CD4-positive, alpha-beta memory T cell (primary cell): ENCODE measurements at regions not wholly inside any gene's neighbourhood (a gene's known extent, or its start where the extent isn't known, plus 50 kb on each side); places are given as distances from the start of the nearest gene placed in this dataset.
A peak's percentile ranks its signal among the peaks of the same experiment; 100 is the strongest.

Source experiments
- CTCF ChIA-PET: fragments of 350-600 bp; sonication (Branson Sonifier 250); formaldehyde crosslinking; loops from one replicate; lab custom pipeline; 2021; ENCODE audit warnings: inconsistent platforms; ENCODE audit not compliant: partially characterized antibody; lab: Charles Lee
- POLR2A ChIA-PET: fragments of 350-600 bp; sonication (Branson Sonifier 250); formaldehyde crosslinking; loops from one replicate; lab custom pipeline; 2021; ENCODE audit not compliant: partially characterized antibody; lab: Charles Lee
- DNase-seq, 5 donors: peaks; one replicate each; pipeline versions ENCODE4 v3.0.0 to v3.0.0-alpha.2; 2020 to 2022; ENCODE audit warnings: mixed read lengths in 1 of 5
- H3K27ac ChIP-seq: one replicate; pipeline ENCODE4 v1.7.0; 2013; ENCODE audit warnings: low read depth, low read length
- H3K27me3 ChIP-seq: 2 replicates; pipeline ENCODE4 v1.7.0; 2013; ENCODE audit warnings: mild to moderate bottlenecking, low read length, moderate library complexity; ENCODE audit not compliant: insufficient read depth
- H3K36me3 ChIP-seq: 2 replicates; pipeline ENCODE4 v1.7.0; 2013; ENCODE audit warnings: mild to moderate bottlenecking, low read length, moderate library complexity; ENCODE audit not compliant: insufficient read depth
- H3K4me1 ChIP-seq: 2 replicates; pipeline ENCODE4 v1.7.0; 2013; ENCODE audit warnings: mild to moderate bottlenecking, low read length, moderate library complexity; ENCODE audit not compliant: insufficient read depth
- H3K4me3 ChIP-seq, 2 donors: one replicate each; pipeline ENCODE4 v1.7.0; 2013; ENCODE audit warnings: low read length in 2 of 2, mild to moderate bottlenecking in 1 of 2
- H3K9me3 ChIP-seq, 2 donors: one replicate each; pipeline ENCODE4 v1.7.0; 2013; ENCODE audit warnings: low read length in 2 of 2, control low read depth in 1 of 2; ENCODE audit not compliant: control insufficient read depth in 1 of 2
- H3K27ac Mint-ChIP-seq, 7 donors: one replicate each; pipeline ENCODE4 v1.8.0; 2020 to 2021; ENCODE audit warnings: mixed read lengths in 7 of 7, mild to moderate bottlenecking in 6 of 7, inconsistent platforms in 3 of 7, moderate library complexity in 3 of 7
- H3K27me3 Mint-ChIP-seq, 2 donors: one replicate each; pipeline ENCODE4 v1.8.0; 2020 to 2021; ENCODE audit warnings: mixed read lengths in 2 of 2
- H3K36me3 Mint-ChIP-seq, 2 donors: one replicate each; pipeline ENCODE4 v1.8.0; 2020 to 2021; ENCODE audit warnings: mixed read lengths in 2 of 2, inconsistent platforms in 1 of 2, mild to moderate bottlenecking in 1 of 2
- H3K4me1 Mint-ChIP-seq, 4 donors: one replicate each; pipeline ENCODE4 v1.8.0; 2020 to 2021; ENCODE audit warnings: mixed read lengths in 4 of 4, mild to moderate bottlenecking in 1 of 4
- H3K4me3 Mint-ChIP-seq, 8 donors: one replicate each; pipeline ENCODE4 v1.8.0; 2020 to 2021; ENCODE audit warnings: mixed read lengths in 8 of 8, mild to moderate bottlenecking in 7 of 8, moderate library complexity in 6 of 8, inconsistent platforms in 3 of 8
- H3K9me3 Mint-ChIP-seq, 8 donors: one replicate each; pipeline ENCODE4 v1.8.0; 2020 to 2021; ENCODE audit warnings: mixed read lengths in 8 of 8, mild to moderate bottlenecking in 5 of 8, inconsistent platforms in 3 of 8, moderate library complexity in 1 of 8
- intact Hi-C: fragments of 100-400 bp; cut with micrococcal nuclease; formaldehyde crosslinking; loops from one replicate; pipeline ENCODE4 v1.15.1; 2023

GRCh38 chr9:87139099-87139730 lies 191.9 kb upstream of the GAS1 start:
- no peak overlapping the region for H3K4me3 ChIP-seq
- Mint-ChIP-seq H3K36me3 (no peaks in the 10 kb centered on the region), H3K27ac (no peak overlapping the region), H3K27me3 (peaks cover 0 to 4% of the 10 kb centered on the region in 2 donors), H3K9me3 (peaks cover 0 to 1% (median 0%) of the 10 kb centered on the region in 8 donors), H3K4me3 (no peak overlapping the region), H3K4me1 (no peaks in the 10 kb centered on the region)
- no peaks in the 10 kb centered on the region for H3K9me3 ChIP-seq
- H3K4me1 ChIP-seq: no peaks in the 10 kb centered on the region
- ChIA-PET POLR2A (no interaction called here), CTCF (no interaction called here)
- no peak for DNase-seq
- no peaks in the 10 kb centered on the region for H3K36me3 ChIP-seq
- no peak overlapping the region for H3K27ac ChIP-seq
- intact Hi-C loops: no loop called here
- no peaks in the 10 kb centered on the region for H3K27me3 ChIP-seq

DNA sequence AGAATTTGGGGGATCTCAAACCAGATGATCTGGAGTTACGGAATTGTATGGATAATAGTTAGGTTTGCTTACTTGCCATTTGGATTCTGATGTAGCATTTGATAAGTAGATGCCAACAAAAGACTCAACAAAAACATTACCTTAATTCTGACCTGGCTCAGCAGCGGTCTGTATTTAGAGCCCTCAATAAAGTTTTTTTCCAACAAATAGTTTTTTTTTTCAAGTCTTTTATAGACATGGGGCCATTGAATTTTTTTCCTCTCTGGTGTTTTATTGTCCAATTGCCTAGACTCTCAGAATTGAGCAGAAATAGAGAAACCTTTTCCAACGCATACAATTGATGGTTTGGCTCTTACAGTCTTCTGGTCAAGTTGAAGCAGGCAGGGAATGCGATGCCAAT lies 192.8 kb upstream of the GAS1 start:
- no peak for DNase-seq
- no peaks in the 10 kb centered on the region for H3K4me1 ChIP-seq
- ChIA-PET CTCF (no interaction called here), POLR2A (no interaction called here)
- H3K27ac ChIP-seq: no peak overlapping the region
- no peaks in the 10 kb centered on the region for H3K9me3 ChIP-seq
- Mint-ChIP-seq H3K4me1 (no peaks in the 10 kb centered on the region), H3K27ac (no peak overlapping the region), H3K27me3 (peaks cover 2 to 4% of the 10 kb centered on the region in 2 donors), H3K4me3 (no peak overlapping the region), H3K9me3 (peaks cover 0 to 3% (median 0%) of the 10 kb centered on the region in 8 donors), H3K36me3 (no peaks in the 10 kb centered on the region)
- intact Hi-C loops: no loop called here
- H3K4me3 ChIP-seq: no peak overlapping the region
- H3K27me3 ChIP-seq: no peaks in the 10 kb centered on the region
- H3K36me3 ChIP-seq: no peaks in the 10 kb centered on the region

DNA sequence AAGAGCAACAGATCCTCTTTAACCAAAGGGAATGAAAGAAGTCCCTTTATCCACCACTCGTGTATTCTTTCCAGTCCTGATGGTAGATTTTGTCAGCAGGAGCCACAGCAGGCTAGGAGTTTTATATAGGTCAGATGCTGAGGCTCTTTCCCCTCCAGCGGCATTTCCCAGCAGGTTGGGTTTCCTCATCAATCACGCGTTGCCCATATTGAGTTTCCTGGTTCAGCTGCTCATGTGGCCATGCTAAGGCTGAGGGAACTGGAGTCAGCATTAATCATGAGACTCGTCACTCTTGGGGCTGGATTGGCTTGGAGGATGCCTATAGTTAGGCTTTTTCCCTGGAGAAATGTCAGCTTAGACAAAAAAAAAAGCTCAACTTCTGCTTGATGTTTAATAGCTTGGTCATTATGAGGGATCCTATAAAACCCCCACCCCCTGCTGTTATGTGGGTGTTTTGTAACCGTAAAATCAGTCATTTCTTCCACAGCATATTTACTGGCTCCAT lies 193.4 kb upstream of the GAS1 start:
- intact Hi-C loops: no loop called here
- H3K4me1 Mint-ChIP-seq: no peaks in the 10 kb centered on the region
- peaks cover 2 to 4% of the 10 kb centered on the region in 2 donors for H3K27me3 Mint-ChIP-seq

GRCh38 chr9:87141124-87141523 lies 193.8 kb upstream of the GAS1 start:
- ChIA-PET CTCF (no interaction called here), POLR2A (no interaction called here)
- Mint-ChIP-seq H3K4me1 (no peaks in the 10 kb centered on the region), H3K4me3 (no peak overlapping the region), H3K9me3 (peaks cover 0 to 7% (median 2%) of the 10 kb centered on the region in 8 donors), H3K36me3 (no peaks in the 10 kb centered on the region), H3K27ac (no peak overlapping the region), H3K27me3 (peaks cover 2 to 4% of the 10 kb centered on the region in 2 donors)
- Histone ChIP-seq H3K27ac (no peak overlapping the region), H3K4me3 (no peak overlapping the region), H3K4me1 (no peaks in the 10 kb centered on the region), H3K9me3 (no peaks in the 10 kb centered on the region), H3K36me3 (no peaks in the 10 kb centered on the region), H3K27me3 (no peaks in the 10 kb centered on the region)
- intact Hi-C loops: no loop called here
- DNase-seq: no peak

More for the DNA sequence above, 193.4 kb upstream of the GAS1 start:
- Mint-ChIP-seq H3K4me3 (no peak overlapping the region), H3K9me3 (peaks cover 0 to 7% (median under 1%) of the 10 kb centered on the region in 8 donors), H3K36me3 (no peaks in the 10 kb centered on the region), H3K27ac (no peak overlapping the region)
- no peak for DNase-seq
- CTCF ChIA-PET: no interaction called here
- no peak overlapping the region for H3K4me3 ChIP-seq
- H3K36me3 ChIP-seq: no peaks in the 10 kb centered on the region
- no peaks in the 10 kb centered on the region for H3K4me1 ChIP-seq
- H3K27me3 ChIP-seq: no peaks in the 10 kb centered on the region
- no peak overlapping the region for H3K27ac ChIP-seq
- POLR2A ChIA-PET: no interaction called here
- H3K9me3 ChIP-seq: no peaks in the 10 kb centered on the region

DNA sequence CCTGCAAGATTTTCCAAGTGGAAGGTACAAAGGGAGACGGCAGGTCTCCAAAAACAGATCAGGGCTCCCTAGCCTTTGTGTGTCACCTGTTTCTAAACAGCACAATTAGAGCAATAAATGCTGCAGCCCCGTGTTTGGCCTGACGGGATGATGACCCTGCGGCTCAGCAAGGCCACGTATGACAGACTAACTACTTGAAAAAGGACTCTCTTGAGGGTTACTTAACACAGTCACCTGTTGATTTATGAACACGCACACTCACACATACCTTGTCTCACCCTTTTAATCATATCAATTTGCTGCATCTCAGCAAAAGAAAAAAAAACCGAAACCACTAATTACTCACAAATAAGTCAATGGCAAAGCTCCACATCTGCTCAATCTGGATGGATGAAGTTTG lies 199.6 kb upstream of the GAS1 start:
- no peak for DNase-seq
- Histone ChIP-seq H3K9me3 (no peaks in the 10 kb centered on the region), H3K4me1 (no peaks in the 10 kb centered on the region), H3K27me3 (no peaks in the 10 kb centered on the region), H3K27ac (no peak overlapping the region), H3K36me3 (no peaks in the 10 kb centered on the region), H3K4me3 (no peak overlapping the region)
- no peaks in the 10 kb centered on the region for H3K36me3 Mint-ChIP-seq
- intact Hi-C loops: no loop called here
- no peak overlapping the region for H3K4me3 Mint-ChIP-seq
- peaks cover 24 to 35% of the 10 kb centered on the region in 2 donors for H3K27me3 Mint-ChIP-seq
- peaks cover 0 to 5% (median under 1%) of the 10 kb centered on the region in 4 donors for H3K4me1 Mint-ChIP-seq
- ChIA-PET POLR2A (no interaction called here), CTCF (interaction anchor here (1.0 kb wide), 1 partner anchor 26 kb away, joined by 3 read pairs; no protein-coding TSS in a partner anchor)
- H3K9me3 Mint-ChIP-seq: peaks cover 0 to 7% (median 4%) of the 10 kb centered on the region in 8 donors
- H3K27ac Mint-ChIP-seq: no peak overlapping the region

- Histone ChIP-seq H3K27me3 (no peaks in the 10 kb centered on the region), H3K9me3 (no peaks in the 10 kb centered on the region), H3K4me1 (no peaks in the 10 kb centered on the region), H3K36me3 (no peaks in the 10 kb centered on the region), H3K27ac (no peak overlapping the region), H3K4me3 (no peak overlapping the region)
- Mint-ChIP-seq H3K4me3 (peak overlapping the region in 1 of 8 donors; percentile 33), H3K27ac (no peak overlapping the region), H3K9me3 (peaks cover 0 to 7% (median 4%) of the 10 kb centered on the region in 8 donors), H3K27me3 (peaks cover 26 to 35% of the 10 kb centered on the region in 2 donors), H3K36me3 (no peaks in the 10 kb centered on the region), H3K4me1 (peaks cover 0 to 5% (median under 1%) of the 10 kb centered on the region in 4 donors)
- POLR2A ChIA-PET: no interaction called here
- intact Hi-C loops: no loop called here
- no peak for DNase-seq
- CTCF ChIA-PET: no interaction called here
These were observed 200.5 kb upstream of the GAS1 start for GRCh38 chr9:87147839-87148238.

- Mint-ChIP-seq H3K27me3 (peaks cover 26 to 35% of the 10 kb centered on the region in 2 donors), H3K27ac (no peak overlapping the region)
These were observed 201.2 kb upstream of the GAS1 start for GRCh38 chr9:87148331-87149104.

More at GRCh38 chr9:87148331-87149104, 201.2 kb upstream of the GAS1 start:
- Histone ChIP-seq H3K4me3 (no peak overlapping the region), H3K4me1 (no peaks in the 10 kb centered on the region), H3K27ac (no peak overlapping the region), H3K9me3 (no peaks in the 10 kb centered on the region), H3K36me3 (no peaks in the 10 kb centered on the region), H3K27me3 (no peaks in the 10 kb centered on the region)
- peaks cover 0 to 7% (median 4%) of the 10 kb centered on the region in 8 donors for H3K9me3 Mint-ChIP-seq
- peak overlapping the region in 5 of 8 donors; percentile 7 to 70 (median 22) for H3K4me3 Mint-ChIP-seq
- peaks cover 0 to 5% (median under 1%) of the 10 kb centered on the region in 4 donors for H3K4me1 Mint-ChIP-seq
- intact Hi-C loops: no loop called here
- no peak for DNase-seq
- ChIA-PET CTCF (no interaction called here), POLR2A (no interaction called here)
- H3K36me3 Mint-ChIP-seq: no peaks in the 10 kb centered on the region
